ENCODE measurements at regions not wholly inside any gene's neighbourhood (a gene's known extent, or its start where the extent isn't known, plus 50 kb on each side); places are given as distances from the start of the nearest gene placed in this dataset.

DNA sequence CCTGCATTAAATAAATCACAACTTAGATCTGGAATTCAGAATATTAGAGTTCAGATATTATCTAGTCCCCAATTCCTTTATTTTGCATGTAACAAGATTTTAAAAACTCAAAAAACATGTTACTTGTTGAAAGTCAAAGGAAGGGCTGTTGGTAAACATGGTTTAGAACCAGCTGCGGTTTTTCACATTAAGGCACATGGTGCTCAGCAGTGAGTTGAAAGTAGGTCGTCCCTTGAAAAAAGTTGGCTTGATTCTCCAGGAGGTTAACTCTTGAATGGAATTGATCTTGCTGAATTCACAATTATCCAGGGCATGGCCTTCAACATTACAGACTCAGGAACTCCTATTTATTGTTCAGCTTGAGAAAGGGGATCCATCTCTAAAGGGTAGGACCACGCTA lies 277.1 kb upstream of the DUSP10 start:
- TF ChIP-seq YY1 (IDR thresholded peaks at IDR 0.05; ENCODE audit: insufficient read depth, insufficient read length) (no peak), ZNF274 (IDR thresholded peaks at IDR 0.05; ENCODE audit: low read depth, low read length) (no peak)

Measured in NT2/D1 (cell line).